SIG-M5 treated with dmso at 0.1 percent for 504 hours (cell line): ENCODE measurements at regions not wholly inside any gene's neighbourhood (a gene's known extent, or its start where the extent isn't known, plus 50 kb on each side); places are given as distances from the start of the nearest gene placed in this dataset.
A peak's percentile ranks its signal among the peaks of the same experiment; 100 is the strongest.

ENCODE experiments used
- DNase-seq: peaks from one replicate; lab custom pipeline; 2025; ENCODE audit not compliant: unreplicated experiment; lab: John Stamatoyannopoulos, UW

GRCh38 chr3:13158408-13158807, 85.2 kb upstream of the IQSEC1 start:
- no peak for DNase-seq

- no peak for DNase-seq
Measured at GRCh38 chr3:13157986-13158385, 84.8 kb upstream of the IQSEC1 start.

- no peak for DNase-seq
Measured at GRCh38 chr3:13152826-13153710, 79.8 kb upstream of the IQSEC1 start.

- DNase-seq: no peak
Measured at GRCh38 chr3:13150624-13151023, 77.4 kb upstream of the IQSEC1 start.

GRCh38 chr3:13149330-13150108, 76.3 kb upstream of the IQSEC1 start:
- DNase-seq: no peak

- DNase-seq: no peak
Measured at GRCh38 chr3:13148561-13149329, 75.5 kb upstream of the IQSEC1 start.

GRCh38 chr3:13148126-13148525, 74.9 kb upstream of the IQSEC1 start:
- no peak for DNase-seq

- DNase-seq: no peak
Measured at GRCh38 chr3:13147344-13147743, 74.1 kb upstream of the IQSEC1 start.

- DNase-seq: no peak
Measured at GRCh38 chr3:13146643-13147143, 73.5 kb upstream of the IQSEC1 start.

GRCh38 chr3:13145826-13146642, 72.8 kb upstream of the IQSEC1 start:
- no peak for DNase-seq

GRCh38 chr3:13145131-13145825, 72.0 kb upstream of the IQSEC1 start:
- no peak for DNase-seq

- no peak for DNase-seq
Measured at GRCh38 chr3:13144163-13145023, 71.2 kb upstream of the IQSEC1 start.

GRCh38 chr3:13143381-13144004, 70.3 kb upstream of the IQSEC1 start:
- no peak for DNase-seq

- no peak for DNase-seq
Measured at GRCh38 chr3:13142552-13143380, 69.5 kb upstream of the IQSEC1 start.

GRCh38 chr3:13141991-13142412, 68.8 kb upstream of the IQSEC1 start:
- peak; percentile 37 for DNase-seq

- no peak for DNase-seq
Measured at GRCh38 chr3:13141183-13141582, 68.0 kb upstream of the IQSEC1 start.

GRCh38 chr3:13140596-13140995, 67.4 kb upstream of the IQSEC1 start:
- no peak for DNase-seq
